HG03469 (cell line): ENCODE measurements at regions not wholly inside any gene's neighbourhood (a gene's known extent, or its start where the extent isn't known, plus 50 kb on each side); places are given as distances from the start of the nearest gene placed in this dataset.

Source experiments
- ATAC-seq: cut with Tn5 transposase; IDR thresholded peaks from one replicate; pipeline ENCODE4 v1.9.1; 2021; ENCODE audit warnings: mild to moderate bottlenecking, moderate library complexity, moderate number of reproducible peaks; ENCODE audit not compliant: unreplicated experiment

DNA sequence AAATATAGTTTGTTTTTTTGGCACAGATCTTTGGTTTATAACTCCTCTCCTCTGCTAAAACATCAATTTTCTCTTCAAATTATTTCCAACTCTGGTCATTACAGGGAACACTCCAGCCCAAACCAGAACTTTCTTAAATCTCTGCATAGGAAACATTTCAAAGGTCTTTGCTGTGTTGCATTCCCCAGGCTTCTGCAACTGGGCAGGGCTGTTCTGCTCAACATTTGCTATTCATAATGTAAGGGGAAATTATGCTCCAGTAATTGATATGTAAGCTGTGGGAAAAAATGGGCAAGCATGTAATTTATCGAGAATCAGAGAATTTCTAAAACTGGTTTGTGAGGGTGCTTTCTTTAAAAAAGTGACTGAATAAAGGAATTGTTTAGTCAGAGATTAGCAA lies 410.4 kb downstream of the TUSC7 start:
- no peak for ATAC-seq

DNA sequence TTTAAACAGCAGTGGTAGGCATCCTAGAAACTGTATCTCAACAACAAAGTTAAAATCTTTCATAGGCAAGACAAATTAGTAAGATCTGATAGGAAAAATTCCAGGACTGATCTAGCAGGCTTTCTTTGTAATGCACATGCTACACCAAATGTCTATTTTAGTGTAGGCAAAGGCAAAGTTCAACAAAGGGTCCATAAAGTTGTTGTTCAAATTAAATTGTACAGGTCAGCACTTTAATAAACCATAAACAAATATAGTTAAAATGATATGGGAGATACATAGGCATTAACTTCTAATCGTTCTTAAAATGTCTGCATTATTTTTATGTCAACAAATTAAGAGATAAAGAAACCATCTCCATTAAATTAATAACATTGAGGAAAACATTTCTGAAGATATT lies 413.0 kb downstream of the TUSC7 start:
- no peak for ATAC-seq

GRCh38 chr3:117126460-117126859 lies 416.9 kb downstream of the TUSC7 start:
- ATAC-seq: no peak

DNA sequence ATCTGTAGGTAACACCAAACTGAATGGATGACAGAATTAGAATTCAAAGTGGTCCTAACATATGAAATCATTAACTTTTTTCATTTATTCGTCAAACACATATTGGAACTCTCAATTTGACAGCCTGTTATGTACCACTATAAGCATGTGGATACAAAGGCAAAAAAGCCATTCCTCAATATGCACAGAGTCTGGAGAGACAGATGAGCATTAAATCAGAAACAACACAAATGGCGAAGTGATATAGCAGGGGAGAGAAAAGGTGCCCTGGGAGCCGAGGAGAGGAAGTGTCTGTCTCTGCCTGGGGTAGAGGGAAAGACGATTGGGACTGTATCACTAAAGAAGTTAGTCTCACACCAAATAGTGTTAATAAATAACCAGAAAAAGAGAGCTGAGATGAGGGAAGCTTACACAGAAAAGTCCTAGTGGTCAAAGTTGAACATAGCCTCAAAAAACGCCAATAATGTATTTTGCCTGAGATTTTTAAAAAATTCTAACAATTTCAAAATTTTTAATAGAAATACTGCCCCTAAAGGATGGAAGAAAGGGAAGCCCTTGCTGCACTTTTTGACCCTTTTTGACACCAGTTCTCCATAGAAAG lies 417.5 kb downstream of the TUSC7 start:
- ATAC-seq: no peak

- no peak for ATAC-seq
Measured at GRCh38 chr3:117128133-117128532, 418.6 kb downstream of the TUSC7 start.

DNA sequence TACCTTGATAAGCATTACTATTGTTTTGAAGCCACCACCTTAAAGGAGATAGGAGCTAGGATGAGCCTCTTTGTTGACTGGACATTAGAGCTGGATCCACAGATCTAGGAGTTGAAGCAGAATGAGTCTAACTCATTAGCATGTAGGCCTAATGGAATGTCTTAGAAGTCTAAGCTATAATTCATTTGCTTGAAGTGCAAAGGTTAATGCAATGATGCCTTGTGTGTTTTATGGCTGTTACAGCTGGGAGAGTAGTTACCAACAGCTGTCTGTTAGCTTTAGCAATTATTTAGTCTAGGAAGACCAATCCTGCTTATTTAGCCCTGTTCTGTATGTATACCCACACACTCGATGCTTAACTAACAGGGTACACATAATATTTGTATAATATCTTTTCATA lies 419.3 kb downstream of the TUSC7 start:
- ATAC-seq: no peak

GRCh38 chr3:117129516-117129915 lies 419.9 kb downstream of the TUSC7 start:
- no peak for ATAC-seq

DNA sequence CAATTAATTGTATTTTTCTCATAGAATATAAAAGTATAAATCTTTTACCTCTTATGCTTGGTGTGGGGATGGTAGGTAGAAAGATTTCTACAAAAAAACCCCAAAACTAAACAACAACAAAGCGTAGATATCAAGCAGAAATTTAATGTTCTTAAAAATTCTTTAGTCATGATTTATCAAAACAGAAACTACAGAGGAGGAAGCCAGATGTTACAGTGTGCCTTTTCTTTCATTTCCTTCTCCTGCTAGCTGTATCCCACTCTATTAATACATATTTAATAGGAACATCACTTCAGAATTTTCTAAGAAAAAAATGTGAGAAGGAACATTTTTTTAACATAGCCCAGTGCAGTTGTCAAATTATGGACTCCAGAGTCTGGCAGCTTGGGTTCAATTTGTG lies 420.6 kb downstream of the TUSC7 start:
- no peak for ATAC-seq

- no peak for ATAC-seq
Measured at GRCh38 chr3:117131259-117131658, 421.7 kb downstream of the TUSC7 start.

DNA sequence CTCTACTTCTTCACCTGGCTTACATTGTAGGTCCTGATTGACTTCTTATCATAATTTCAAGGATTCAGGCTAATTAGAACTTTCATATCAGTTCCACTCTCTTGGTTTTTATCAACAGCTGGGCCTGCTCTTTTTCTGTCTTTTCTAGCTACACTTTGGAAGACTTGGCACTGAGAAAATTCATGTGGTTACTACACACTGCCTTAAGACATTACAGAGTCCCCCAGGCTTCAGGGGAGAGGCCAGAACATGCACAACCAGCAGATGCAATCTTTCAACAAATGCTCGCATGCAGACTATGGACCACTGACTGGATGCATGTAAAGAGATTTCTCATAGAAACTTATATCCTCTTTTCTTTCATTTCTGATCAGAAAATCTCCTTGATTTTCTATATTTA lies 423.5 kb downstream of the TUSC7 start:
- no peak for ATAC-seq

GRCh38 chr3:117135207-117135606 lies 425.6 kb downstream of the TUSC7 start:
- no peak for ATAC-seq

GRCh38 chr3:117136003-117136402 lies 426.4 kb downstream of the TUSC7 start:
- ATAC-seq: no peak

DNA sequence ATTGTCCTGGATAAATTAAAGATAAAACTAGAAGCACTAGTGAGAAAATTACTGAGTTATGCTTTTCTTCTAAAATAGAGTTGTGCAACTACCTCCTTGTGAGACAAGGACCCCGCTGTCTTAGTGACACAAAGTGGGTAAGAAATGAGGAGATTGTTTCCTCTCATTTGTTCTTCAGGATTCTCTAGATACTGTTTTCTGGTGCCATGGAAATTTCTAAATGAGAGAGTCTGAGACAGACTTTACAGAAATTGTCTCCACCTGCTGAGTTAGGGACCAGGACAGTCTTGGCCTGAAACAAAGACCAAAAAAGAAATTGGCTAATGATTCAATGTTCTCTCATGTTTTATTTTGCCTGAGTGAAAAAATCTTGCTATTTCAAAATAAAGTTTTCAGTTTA lies 427.5 kb downstream of the TUSC7 start:
- ATAC-seq: no peak

DNA sequence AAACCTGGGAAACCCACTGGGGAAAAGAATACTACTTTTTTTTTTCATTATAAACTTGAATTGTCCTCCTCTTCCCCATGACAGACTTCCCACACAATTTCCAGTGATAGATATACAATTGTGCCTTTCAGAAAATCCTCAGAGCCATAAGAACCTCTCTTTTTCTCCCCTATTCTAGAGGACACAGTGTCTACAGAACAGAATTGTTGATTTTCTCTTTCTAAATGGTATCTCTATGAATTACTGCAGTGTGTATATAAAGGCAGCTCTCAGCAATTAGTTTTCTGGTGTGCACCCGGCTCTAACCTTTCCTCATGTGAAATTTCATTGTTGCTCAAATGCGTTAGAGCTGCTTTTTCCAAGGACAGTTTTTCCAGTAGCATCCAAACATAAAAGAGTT lies 430.1 kb downstream of the TUSC7 start:
- ATAC-seq: no peak

DNA sequence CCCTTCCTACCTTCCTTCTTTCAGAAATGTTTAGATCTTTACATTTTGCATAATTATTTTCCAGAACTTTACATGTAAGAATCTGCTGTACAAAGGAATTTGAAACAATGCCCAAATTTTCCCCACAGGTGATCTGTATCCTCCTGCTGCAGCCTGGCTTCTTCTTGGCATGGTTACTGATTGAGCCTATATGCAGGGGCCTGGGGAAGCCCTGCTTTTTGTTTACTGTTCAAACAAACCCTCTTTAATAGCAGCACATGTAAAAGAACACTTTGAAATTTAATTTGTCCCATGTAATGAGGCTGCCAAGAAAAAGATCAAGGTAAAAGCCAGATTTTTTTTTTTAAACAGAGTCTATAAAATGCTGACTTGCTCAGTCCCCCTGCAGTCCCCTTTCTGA lies 432.2 kb downstream of the TUSC7 start:
- ATAC-seq: no peak

DNA sequence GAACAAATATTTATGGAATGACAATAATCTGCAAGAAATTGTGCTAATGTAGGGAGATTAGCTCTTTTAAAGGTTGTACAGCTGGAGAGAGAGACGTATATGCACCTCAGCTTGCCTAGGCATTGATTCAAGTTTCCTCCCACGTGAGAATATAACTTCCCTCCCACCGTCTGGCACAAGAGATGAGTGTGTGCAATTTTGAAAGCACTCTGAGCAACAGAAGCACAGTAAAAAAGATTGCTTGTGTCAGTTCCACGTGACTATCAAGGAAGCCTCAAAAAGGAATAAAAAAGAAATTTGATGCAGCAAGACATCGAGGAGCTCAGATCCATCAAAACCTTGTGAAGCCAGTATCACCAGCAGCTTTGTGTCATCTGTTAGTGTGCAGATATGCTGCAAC lies 435.3 kb downstream of the TUSC7 start:
- ATAC-seq: no peak

DNA sequence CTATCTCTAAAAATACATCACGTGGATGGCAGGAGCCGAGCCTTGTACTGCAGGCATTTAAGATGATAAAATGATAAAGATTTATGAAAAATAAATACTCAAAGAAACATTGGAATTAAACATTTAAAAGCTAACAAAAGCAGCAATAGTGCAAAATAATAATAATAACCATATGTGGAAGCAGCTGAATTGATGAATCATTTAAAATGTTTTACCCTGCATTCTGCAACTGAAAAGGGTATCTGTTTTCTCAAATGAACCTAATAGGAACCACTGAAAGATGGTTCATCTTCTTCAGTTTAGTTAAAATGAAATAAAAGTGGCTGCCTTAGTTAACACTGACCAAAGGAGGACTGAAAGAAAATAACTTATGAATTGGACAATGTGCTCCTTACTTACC lies 436.1 kb downstream of the TUSC7 start:
- no peak for ATAC-seq

- ATAC-seq: no peak
Measured at GRCh38 chr3:117146571-117146970, 437.0 kb downstream of the TUSC7 start.

- no peak for ATAC-seq
Measured at GRCh38 chr3:117149584-117149983, 440.0 kb downstream of the TUSC7 start.

DNA sequence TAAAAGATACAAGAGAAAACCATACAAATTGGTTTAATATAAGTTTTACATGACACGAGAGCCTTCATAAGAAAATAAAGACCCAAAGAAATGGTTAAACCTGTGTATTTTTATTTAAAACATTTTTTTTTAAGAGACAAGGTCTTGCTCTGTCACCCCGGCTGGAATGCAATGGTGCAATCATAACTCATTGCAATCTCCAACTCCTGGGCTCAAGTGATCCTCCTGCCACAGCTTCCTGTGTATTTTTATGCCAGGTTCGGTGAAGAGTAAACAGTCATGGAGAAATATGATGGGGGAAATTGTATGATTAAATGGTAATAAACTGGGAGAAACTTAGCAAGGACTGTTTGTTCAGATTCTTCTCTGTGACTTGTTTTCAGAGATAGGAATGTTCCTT lies 441.0 kb downstream of the TUSC7 start:
- no peak for ATAC-seq

- no peak for ATAC-seq
Measured at GRCh38 chr3:117160176-117160575, 450.6 kb downstream of the TUSC7 start.

GRCh38 chr3:117161816-117162215 lies 452.2 kb downstream of the TUSC7 start:
- no peak for ATAC-seq

- ATAC-seq: no peak
Measured at GRCh38 chr3:117165176-117165575, 455.6 kb downstream of the TUSC7 start.
